Occipital lobe (tissue), 1 donor: ENCODE measurements at regions not wholly inside any gene's neighbourhood (a gene's known extent, or its start where the extent isn't known, plus 50 kb on each side); places are given as distances from the start of the nearest gene placed in this dataset.

Experiments used
- DNase-seq: peaks from one replicate; lab custom pipeline; 2025; lab: John Stamatoyannopoulos, UW

DNA sequence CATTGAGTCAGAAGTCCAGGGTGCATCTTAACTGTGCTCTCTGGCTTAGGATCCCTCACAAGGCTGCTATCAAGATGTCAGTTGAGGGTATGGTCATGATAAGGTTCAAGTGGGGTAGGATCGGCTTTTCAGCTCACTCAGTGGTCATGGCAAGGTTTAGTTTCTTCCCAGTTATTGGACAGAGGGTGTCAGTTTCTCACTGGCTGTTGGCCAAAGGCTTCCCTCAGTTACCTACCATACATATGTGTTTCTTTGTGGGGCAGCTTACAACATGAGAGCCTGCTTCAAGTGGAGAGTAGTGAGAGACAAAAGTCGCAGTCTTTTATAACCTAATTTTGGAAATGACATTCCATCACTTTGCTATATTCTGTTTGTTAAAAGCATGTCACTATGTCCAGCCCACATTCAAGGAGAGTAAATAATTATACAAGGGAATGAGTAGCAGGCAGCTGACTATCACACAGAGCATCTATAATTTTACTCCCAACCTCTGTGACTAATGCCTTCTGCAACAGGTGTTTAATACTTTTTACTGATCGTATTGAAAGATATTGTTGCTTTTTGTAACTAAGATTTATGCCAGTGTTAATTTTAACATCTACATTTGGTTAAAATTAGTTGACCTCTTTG, 572.8 kb upstream of the FBXO33 start:
- no peak for DNase-seq

DNA sequence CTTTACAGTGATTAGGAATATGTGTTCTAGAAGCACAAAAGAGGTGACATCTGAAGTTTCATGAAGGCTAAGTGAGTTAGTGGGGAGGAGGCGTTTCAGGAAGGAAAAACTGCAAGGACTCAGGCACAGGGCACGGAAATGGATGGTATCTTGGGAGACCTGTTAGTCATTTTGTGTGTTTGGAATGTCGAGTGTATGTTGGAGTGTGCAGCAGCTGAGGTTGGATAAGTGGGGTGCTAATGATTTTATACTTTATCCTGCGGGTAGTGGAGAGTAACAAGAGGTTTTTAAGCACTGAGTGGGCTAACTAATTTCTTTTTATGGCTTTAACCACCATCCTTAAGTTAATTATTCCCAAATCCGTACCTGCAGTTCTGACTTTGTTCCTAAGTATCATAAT, 571.5 kb upstream of the FBXO33 start:
- DNase-seq: no peak

DNA sequence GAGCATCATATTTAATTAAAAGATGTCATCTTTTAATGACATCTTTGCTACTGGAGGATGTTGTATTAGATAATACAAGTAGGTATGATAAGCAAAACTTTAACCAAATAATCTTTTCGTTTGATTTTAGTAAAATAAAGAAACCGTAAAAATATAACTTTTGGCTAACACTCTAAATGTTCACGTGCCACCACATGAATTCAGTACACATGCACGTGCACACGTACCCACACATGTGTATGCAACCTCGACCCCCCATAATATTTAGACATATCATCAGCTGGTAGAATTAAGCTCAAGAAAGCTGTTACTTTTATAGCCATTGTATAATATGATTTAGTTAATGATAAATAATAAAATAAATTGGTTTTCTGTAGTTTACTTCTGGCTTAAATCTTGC, 566.6 kb upstream of the FBXO33 start:
- DNase-seq: no peak

DNA sequence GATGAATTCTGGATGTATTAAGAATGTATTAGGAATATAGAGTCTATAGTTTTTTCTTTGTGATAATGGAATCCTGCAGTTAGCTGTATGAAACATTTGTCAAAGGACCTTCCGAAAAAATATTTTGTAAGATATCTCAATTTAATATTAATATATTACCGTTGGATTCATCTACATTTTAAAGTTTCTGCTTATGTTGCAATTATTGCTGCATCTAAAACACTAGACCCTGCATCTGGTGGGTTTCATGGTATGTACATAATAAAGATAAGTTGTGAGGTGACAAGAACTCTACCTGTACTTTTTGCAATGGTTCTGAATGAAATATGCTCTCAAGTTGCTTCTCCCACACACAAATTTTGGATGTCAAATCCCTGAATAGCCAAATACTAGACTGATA, 565.9 kb upstream of the FBXO33 start:
- DNase-seq: no peak

DNA sequence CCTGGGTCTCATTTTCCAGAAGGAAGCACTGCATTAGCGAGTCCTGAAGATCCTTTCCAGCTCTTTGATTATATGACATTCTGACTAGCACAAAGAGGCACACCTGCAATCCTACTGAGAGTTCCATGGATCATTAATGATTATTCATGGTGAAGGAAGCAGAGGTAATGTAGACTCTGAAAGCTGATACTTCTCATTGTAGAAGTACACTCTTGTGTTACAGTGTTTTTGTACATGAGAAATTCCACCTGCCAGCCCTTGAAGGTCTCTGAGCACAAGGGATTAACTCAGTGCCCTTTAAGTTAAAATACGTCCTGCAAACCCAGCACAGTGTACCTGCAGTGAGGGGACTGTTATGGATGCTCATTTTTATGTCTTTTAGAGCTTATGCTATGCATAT, 558.8 kb upstream of the FBXO33 start:
- DNase-seq: no peak

DNA sequence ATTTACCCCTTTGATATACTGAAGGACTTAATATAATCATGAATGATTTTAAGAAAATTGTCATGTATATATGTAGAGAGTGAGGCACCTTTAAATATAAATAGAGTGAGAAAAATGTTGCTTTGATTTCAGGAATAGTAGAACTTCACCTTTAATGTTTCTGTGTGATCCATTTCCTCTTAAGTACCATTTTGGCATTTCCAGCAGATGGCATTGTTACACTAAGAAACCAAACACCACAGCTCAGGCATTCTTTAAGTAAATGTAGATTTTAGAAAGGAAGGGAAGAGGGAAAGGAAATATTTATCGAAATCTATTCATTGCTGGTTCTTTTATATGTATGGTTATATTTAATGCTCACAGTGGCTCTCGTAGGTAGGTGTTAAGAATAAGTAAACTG, 556.7 kb upstream of the FBXO33 start:
- DNase-seq: no peak

DNA sequence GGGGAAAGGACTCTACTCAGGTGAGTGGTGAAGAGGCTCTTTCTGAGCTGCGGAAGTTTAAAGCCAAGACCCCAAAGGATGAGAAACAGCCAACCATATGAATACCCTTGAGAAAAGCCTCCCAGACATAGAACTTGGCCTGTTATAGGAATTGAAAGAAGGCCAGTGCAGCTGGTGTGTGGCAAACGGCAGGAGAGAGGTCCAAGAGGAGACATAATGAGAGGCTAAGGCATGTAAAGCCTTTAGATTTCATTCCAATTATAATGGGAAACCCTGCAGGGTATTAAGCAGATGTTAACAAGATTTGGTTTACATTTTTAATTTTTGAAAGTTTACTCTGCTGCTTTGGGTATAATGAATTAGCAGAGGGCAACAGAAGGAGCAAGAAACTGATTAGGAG, 552.1 kb upstream of the FBXO33 start:
- DNase-seq: no peak

DNA sequence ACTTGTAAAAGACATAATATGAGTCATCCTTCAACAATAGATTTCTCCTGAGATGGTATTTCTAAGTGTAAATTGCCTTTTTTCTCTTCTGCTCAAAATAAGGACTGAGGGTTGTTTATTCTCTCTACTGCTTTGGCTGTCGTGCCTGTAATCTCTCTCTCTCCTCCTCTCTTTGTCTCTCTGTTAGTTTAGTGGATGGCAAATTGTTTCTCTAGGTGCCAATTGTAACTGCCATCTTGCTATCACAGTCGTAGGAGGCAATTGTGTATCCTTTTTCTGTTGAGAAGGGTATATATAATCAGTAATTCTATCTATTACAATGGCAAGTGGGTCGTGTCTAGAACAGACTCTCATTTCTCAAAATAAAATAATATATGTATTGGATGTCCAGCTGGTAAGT, 545.0 kb upstream of the FBXO33 start:
- DNase-seq: no peak

DNA sequence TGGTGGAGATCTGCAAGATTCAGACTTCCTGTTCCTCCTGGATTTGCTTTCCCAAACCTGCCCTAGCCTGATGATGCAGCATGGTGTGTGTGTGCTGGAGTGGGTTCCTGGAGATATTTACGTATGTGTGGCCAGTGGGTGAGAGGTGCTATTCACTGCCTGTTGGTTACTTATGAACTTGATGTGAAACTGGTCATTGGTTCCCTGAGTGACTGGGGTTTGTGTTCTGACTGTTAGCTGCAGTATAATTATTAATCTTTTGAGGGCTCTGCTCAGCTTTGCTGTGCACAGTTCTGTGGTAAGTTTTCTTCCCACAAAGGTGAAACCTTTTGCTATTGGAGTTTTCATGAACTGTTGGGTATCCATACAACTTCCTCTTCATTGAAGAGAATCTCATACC, 541.8 kb upstream of the FBXO33 start:
- no peak for DNase-seq

DNA sequence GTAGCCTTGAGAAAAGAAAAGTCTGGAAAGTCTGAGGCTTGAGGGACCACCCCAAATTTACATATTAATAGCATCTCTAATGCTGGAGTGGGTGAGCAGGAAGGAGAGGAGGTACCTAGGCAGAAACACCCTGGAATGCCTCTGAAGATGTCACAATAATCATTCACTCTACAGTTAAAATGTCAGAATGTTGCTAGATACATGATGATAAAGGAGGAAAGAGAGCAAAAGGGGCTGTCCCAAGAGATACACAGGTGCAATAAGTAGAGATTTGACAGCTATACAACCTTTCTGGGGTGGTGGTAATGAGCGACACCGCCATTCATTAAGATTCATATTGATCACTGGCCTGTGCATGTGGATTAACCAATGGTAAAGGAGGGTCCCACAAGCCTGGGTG, 540.5 kb upstream of the FBXO33 start:
- DNase-seq: no peak

DNA sequence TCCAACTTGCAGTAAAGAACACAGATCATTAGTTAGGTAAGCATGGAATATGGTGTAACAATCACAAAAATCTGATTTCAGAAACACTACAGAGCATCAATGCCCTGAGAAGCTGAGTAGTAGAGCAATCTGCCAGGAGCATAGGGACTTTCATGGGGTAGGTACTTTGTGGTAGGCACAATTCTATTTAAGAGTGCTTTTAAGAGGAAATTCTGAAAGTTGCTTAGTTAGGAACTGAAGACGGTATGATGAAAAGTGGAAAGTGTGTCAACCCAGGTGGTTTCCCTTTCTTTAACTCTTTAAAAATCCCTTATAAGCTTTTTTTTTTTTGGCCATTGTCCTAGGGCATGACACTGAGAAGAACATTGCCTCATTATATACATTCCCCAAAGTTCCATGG, 535.7 kb upstream of the FBXO33 start:
- DNase-seq: no peak

DNA sequence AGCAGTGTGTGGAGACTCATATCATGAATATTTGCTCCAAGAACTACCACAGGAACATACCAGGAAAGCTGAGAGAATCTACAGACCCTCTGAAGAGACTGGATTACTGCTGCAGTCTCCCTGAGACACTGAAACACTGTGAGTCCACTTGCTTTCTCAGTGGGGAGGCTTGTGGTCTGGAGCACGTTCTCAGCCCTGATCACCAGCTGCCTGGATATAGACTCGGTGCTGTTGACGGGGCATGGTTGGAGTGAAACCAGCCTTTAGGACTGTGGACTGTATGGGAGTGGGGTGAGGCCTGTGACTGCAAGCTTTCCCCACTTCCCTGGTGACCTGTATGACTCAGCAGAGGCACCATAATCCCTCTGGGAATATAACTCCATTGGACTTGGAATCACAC, 525.8 kb upstream of the FBXO33 start:
- DNase-seq: no peak

DNA sequence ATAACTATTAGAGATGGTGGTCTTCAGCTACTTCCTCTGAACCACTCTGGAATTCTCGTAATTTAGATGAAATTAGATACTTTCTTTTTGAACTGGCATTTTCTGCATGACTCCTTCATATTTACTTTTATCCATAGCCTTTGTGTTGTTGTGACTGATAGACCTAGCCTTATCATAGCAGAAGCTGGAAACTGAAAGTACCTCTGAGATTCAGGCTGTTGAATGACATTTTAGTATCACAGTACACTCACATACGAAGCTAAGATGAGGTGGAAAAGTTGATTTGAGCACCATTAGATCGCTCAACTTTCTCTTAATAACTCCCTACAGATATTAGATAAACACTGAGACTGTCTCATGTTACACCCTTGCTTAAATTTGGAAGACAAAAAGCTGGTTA, 525.1 kb upstream of the FBXO33 start:
- DNase-seq: no peak

DNA sequence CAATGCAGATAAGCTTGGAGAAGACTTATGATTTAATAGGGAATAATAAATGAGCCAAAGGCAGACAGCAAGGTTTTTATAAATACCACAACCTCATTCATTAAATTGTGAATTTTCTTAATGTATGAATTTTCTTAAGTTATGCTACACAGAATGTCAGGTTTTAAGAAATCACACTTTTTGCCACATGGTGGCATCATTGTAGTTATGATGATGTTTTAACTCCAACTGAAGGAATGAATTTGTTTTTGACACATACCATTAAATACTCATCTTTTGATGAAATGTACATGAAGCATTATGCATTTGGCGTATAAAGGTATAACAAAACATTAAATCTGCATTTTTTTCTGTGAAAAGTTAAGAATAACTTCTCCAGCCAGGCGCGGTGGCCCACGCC, 524.1 kb upstream of the FBXO33 start:
- no peak for DNase-seq

DNA sequence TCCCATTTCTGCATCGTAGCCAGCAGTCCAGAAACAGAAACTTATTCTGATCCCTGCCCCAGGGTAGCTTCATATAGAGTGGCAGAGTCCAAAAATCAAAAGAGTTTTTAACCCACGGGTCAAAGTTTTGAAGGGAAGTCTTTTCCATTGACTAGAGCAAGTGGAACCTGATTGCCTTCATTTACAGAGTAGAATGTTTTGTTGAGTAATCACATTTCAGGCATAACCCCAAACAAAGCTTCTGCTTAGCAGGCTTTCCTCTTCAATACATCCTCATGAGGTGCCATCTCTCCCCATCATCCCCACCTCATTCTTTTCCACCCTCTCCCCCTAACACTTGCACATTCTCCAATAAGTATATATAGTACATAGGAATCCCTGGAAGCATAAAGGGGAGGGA, 516.0 kb upstream of the FBXO33 start:
- no peak for DNase-seq

DNA sequence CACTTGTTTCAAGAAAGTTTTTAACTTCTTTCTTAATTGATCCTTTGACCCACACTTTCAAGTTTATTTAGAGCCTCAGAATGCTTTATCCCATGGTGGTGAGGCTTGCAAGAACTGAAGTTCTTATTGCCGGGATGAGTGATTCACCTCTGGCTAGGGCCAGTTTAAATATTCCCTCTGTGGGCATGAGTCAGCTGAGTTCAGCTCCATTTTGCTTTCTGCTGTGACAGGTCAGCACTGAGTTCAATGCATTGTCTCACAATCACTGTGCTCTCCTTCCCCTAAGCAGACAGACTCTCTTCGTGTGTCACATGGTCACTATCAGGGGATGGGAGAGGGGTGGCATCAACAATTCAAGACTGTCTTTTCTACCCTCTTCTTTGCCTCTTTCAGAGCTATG, 514.6 kb upstream of the FBXO33 start:
- DNase-seq: no peak

DNA sequence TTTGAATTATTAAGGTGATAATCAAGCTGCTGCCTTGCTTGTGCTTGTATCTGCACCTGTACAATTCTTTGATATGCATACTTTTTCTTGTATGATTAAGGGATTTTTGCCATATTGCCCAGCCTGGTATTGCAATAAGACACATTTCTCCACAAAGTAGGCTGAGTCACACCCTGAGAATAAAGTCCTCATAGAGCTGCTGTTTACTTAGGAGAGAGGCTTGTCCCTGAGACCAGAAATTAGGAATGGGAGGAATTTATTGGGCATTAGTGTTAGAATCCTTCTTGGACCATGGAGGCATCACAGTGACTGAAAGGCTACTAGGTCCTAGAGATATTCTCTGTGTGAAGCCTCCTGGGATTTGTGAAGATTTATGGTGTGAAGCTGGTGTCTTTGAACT, 506.8 kb upstream of the FBXO33 start:
- DNase-seq: no peak

DNA sequence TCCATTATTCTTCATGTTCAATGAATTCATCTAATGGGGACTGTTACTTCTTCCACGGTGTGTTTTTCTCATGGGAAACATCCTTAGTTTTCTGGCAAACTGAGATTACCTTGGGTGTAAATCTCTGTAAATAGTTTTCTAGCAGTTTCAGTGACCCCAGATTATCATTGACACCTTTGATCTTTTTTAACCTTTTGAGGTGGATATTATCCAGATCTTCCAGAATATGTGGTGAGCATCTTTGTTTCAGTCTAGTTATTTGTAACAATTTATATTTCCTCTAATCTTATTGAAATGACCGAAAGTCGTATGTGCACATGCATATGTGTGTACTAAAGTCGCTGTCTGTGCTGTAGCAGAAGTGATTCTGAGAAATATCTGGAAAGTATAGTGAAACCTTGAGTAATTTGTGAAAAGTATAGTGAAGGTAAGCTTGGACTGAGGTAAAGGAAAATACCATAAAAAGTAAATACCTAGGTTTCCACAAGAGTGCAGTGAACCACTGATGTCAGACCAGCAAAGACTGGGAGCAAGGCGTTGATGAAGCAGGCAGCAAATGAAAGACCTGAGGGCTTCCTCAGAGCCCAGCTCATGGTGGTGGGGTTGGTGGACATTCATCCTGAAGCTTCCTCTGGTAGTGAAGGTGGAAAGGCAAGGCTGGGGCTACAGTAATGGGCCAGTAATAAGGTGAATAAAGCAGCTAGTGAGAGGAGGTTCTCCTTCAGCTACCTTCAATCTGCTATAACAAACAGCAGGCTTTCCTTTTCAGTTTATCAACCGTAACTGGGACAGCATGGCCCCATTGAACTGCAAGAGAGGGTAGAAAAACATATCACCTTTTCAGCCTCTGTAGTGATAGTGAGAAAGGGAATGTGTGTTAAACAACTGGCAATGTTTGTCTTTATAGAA, 480.2 kb upstream of the FBXO33 start:
- DNase-seq: no peak

DNA sequence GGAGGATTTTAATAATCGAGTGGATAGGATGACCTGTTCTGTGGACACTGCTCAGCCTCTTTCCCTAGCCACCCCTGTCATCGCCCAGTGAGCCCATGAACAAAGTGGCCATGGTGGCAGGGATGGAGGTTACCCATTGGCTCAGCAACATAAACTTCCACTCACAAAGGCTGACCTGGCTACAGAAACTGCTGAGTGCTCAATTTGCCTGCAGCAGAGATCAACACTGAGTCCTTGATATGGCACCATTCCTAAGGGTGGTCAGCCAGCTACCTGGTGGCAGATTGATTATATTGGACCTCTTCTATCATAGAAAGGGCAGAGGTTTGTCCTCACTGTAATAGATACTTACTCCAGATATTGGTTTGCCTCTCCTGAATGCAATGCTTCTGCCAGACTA, 465.4 kb upstream of the FBXO33 start:
- DNase-seq: no peak

DNA sequence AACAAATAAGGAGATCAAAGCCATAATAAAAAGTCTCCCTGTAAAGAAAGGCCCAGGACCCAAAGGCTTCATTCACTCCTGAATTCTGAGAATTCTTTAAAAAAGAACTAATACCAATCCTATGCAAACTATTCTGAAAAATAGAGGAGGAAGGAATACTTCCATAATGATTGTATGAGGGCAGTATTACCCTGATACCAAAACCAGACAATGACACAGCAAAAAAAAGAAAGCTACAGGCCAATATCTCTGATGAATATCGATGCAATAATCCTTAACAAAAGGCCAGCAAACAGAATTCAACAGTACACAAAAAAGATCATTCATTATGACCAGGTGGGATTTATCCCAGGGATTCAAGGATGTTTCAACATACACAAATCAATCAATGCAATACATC, 457.8 kb upstream of the FBXO33 start:
- DNase-seq: no peak

DNA sequence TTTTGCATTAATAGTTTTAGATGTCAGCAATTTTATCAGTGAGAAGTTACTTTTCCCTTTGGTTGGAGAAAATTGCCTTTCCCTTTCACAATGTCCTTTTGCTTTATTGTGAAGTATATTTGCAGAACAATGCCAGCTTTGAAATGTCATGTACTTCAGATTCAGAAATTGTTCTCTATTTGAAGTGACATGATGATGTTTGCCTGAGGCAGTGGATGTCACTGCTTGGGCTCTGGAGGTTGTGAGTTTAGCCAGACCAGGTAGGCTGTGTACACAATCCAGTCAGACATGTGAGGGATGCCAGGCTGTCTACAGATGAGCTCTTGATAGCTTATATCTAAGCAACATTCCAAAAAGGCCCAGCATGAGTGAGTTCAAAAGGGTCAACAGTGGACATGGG, 451.9 kb upstream of the FBXO33 start:
- no peak for DNase-seq

DNA sequence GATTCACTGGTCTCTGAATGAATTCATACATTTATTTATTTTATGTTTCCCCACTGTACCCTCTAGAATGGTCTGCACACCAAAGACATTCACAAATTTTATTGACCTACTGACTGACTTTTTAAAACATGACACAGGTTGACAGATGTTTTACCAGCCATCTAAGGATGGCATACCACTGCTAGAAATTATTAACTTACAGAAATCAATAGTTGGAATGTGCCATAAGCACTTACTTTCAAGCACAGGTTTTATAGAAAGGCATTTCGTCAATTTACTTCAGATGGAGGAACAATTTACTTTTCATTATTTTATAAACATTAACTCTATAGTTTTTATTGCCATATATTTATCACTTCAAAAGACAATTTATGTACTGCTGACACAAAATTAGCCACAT, 448.7 kb upstream of the FBXO33 start:
- DNase-seq: no peak

DNA sequence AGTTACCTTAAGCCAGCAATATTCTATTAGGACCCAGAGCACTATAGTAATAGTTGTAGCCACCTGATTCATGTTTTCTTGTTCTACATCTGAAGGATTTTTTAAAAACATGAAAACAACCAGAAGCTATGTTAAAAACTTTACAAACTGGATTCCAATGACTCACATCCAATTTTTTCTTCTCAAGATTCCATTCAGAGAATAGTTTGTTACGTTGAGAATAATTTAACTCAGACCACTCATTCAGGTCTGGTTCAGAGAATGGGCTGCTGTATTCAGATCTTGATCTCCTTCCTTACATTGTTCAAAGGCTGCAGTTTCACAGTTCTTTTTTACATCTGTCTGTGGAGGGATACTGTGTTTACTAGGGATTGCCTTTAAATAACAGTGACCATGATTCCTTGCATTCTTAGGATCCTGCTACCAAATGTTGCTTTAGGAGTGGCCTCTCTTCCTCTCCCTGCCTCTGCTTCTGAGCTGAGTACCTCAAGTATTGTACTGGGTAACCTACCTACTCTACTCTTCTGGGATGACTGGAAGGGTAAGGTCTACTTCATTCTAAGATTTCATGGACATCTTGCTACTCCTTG, 448.0 kb upstream of the FBXO33 start:
- no peak for DNase-seq
